ENCODE measurements at regions not wholly inside any gene's neighbourhood (a gene's known extent, or its start where the extent isn't known, plus 50 kb on each side); places are given as distances from the start of the nearest gene placed in this dataset.
A peak's percentile ranks its signal among the peaks of the same experiment; 100 is the strongest.

GRCh38 chr6:18835976-18836375, 448.8 kb downstream of the RNF144B start:
- TF ChIP-seq CTCF (conservative IDR thresholded peaks at IDR 0.05; ENCODE audit: low read depth), result no peak
- CTCF ChIA-PET, result no interaction called here
- H3K27ac ChIP-seq, result no peak overlapping the region
- DNase-seq (ENCODE audit: low spot score), result no peak
- POLR2A ChIA-PET (ENCODE audit: low non-redundant PET), result no interaction called here

- no peak for DNase-seq (ENCODE audit: low spot score)
- TF ChIP-seq CTCF (conservative IDR thresholded peaks at IDR 0.05; ENCODE audit: low read depth), result no peak
- no peak overlapping the region for H3K27ac ChIP-seq
- POLR2A ChIA-PET (ENCODE audit: low non-redundant PET), result no interaction called here
- CTCF ChIA-PET, result no interaction called here
These were observed 449.9 kb downstream of the RNF144B start for GRCh38 chr6:18837013-18837412.

GRCh38 chr6:18842534-18842933, 455.4 kb downstream of the RNF144B start:
- DNase-seq (ENCODE audit: low spot score), result no peak
- H3K27ac ChIP-seq, result no peak overlapping the region
- ChIA-PET POLR2A (ENCODE audit: low non-redundant PET) (no interaction called here), CTCF (interaction anchor here (0.6 kb wide), 1 partner anchor 1142 kb away, joined by 3 read pairs; no protein-coding TSS in a partner anchor)
- TF ChIP-seq CTCF (conservative IDR thresholded peaks at IDR 0.05; ENCODE audit: low read depth), result no peak

- ChIA-PET CTCF (no interaction called here), POLR2A (ENCODE audit: low non-redundant PET) (no interaction called here)
- no peak for DNase-seq (ENCODE audit: low spot score)
- no peak overlapping the region for H3K27ac ChIP-seq
- TF ChIP-seq CTCF (conservative IDR thresholded peaks at IDR 0.05; ENCODE audit: low read depth), result no peak
These were observed 458.7 kb downstream of the RNF144B start for GRCh38 chr6:18845896-18846295.

- ChIA-PET POLR2A (ENCODE audit: low non-redundant PET) (no interaction called here), CTCF (no interaction called here)
- no peak overlapping the region for H3K27ac ChIP-seq
- TF ChIP-seq CTCF (conservative IDR thresholded peaks at IDR 0.05; ENCODE audit: low read depth), result no peak
- no peak for DNase-seq (ENCODE audit: low spot score)
These were observed 459.2 kb downstream of the RNF144B start for GRCh38 chr6:18846327-18846726.

GRCh38 chr6:18861204-18861603, 474.1 kb downstream of the RNF144B start:
- DNase-seq (ENCODE audit: low spot score), result peak; percentile 18
- ChIA-PET POLR2A (ENCODE audit: low non-redundant PET) (no interaction called here), CTCF (no interaction called here)
- TF ChIP-seq CTCF (conservative IDR thresholded peaks at IDR 0.05; ENCODE audit: low read depth), result no peak
- no peak overlapping the region for H3K27ac ChIP-seq

GRCh38 chr6:18883268-18883667, 496.1 kb downstream of the RNF144B start:
- ChIA-PET CTCF (interaction anchor here (0.7 kb wide), 2 partner anchors 15 to 43 kb away, joined by 3 to 5 read pairs; no protein-coding TSS in a partner anchor), POLR2A (ENCODE audit: low non-redundant PET) (no interaction called here)
- H3K27ac ChIP-seq, result no peak overlapping the region
- no peak for TF ChIP-seq CTCF (conservative IDR thresholded peaks at IDR 0.05; ENCODE audit: low read depth)
- no peak for DNase-seq (ENCODE audit: low spot score)

Measured in RWPE1 (cell line).